Gastrocnemius medialis (tissue), 4 donors: ENCODE measurements at regions not wholly inside any gene's neighbourhood (a gene's known extent, or its start where the extent isn't known, plus 50 kb on each side); places are given as distances from the start of the nearest gene placed in this dataset.

Source experiments
- ATAC-seq, 2 donors: fragments of 150-250 bp; one replicate each; pipeline ENCODE4 v1.9.1; 2016
- DNase-seq, 2 donors: peaks; one replicate each; pipeline ENCODE4 v3.0.0-alpha.2; 2019
- H3K27ac ChIP-seq, 4 donors: fragments of 200-600 bp; sonication (generic); 1 replicate in 1 of 4; 2 replicates in 3 of 4; pipeline ENCODE4 v1.5.1; 2016 to 2018; ENCODE audit warnings: mild to moderate bottlenecking in 2 of 4, moderate library complexity in 1 of 4
- H3K27me3 ChIP-seq, 3 donors: fragments of 200-600 bp; sonication (generic) in 2 of 3; 1 replicate in 1 of 3; 2 replicates in 2 of 3; pipeline versions ENCODE4 v1.5.1 to v1.6.0; 2016 to 2019; ENCODE audit warnings: mild to moderate bottlenecking in 1 of 3, moderate library complexity in 1 of 3
- H3K36me3 ChIP-seq, 2 donors: fragments of 200-600 bp; sonication (generic) in 1 of 2; one replicate each; pipeline ENCODE4 v1.5.1; 2017 to 2018
- H3K4me1 ChIP-seq, 2 donors: fragments of 200-600 bp; sonication (generic) in 1 of 2; one replicate each; pipeline ENCODE4 v1.5.1; 2016 to 2017; ENCODE audit warnings: mild to moderate bottlenecking in 2 of 2
- H3K4me3 ChIP-seq, 4 donors: fragments of 200-600 bp; sonication (generic) in 3 of 4; 1 replicate in 1 of 4; 2 replicates in 3 of 4; pipeline ENCODE4 v1.5.1; 2016 to 2019; ENCODE audit warnings: mild to moderate bottlenecking in 2 of 4
- H3K9me3 ChIP-seq, 3 donors: fragments of 200-600 bp; sonication (generic) in 2 of 3; 1 replicate in 1 of 3; 2 replicates in 2 of 3; pipeline ENCODE4 v1.5.1; 2016 to 2019
- POLR2A ChIP-seq, 2 donors: fragments of 450-650 bp; IDR thresholded peaks; one replicate each; pipeline ENCODE4 v1.6.1; 2017; ENCODE audit warnings: antibody characterized with exemption in 2 of 2, mild to moderate bottlenecking in 2 of 2, moderate library complexity in 2 of 2
- in situ Hi-C, 4 donors: fragments of 200-750 bp; cut with MboI; loops; one replicate each; pipeline versions ENCODE4 v1.15.0 to v1.8.0; 2017; ENCODE audit warnings: low sequenced_read_pairs in 4 of 4
- intact Hi-C: fragments of 100-400 bp; cut with DNase I; formaldehyde crosslinking; loops from one replicate; pipeline ENCODE4 v1.15.1; 2023; ENCODE audit warnings: low total_unique reads
- TF ChIP-seq, protein P1 (sequence below), 5 experiments: fragments of 450-650 bp in 3 of 5; fragments of 200-600 bp in 2 of 5; sonication (generic) in 2 of 5; IDR thresholded peaks in 4 of 5; conservative IDR thresholded peaks in 1 of 5; 1 replicate in 4 of 5; 2 replicates in 1 of 5; pipeline ENCODE4 v1.5.1; 2016 to 2019; ENCODE audit warnings: antibody characterized with exemption in 5 of 5, mild to moderate bottlenecking in 3 of 5, moderate library complexity in 3 of 5

DNA sequence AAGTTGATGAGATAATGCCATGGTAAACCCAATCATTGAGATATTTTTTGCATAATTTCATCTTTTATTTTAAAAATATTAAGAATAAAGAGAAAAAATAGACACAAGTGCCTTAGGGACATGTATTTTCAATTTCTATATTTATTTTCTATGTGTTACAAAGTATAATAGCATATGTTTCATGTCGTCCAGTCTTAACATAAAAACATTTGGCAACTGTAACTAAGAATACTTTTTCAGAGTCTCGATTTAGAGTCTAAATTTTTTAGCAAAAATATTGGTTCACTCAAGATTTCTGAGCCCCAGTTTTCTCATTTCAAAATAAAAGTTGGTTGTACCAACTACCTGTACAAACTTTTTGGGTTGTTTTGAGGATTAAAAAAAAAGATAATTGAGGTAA lies 511.4 kb upstream of the ZNF385D start:
- no peak for ATAC-seq
- Histone ChIP-seq H3K4me1 (no peaks in the 10 kb centered on the region), H3K27me3 (no peaks in the 10 kb centered on the region), H3K36me3 (no peaks in the 10 kb centered on the region), H3K27ac (no peak overlapping the region), H3K4me3 (no peak overlapping the region), H3K9me3 (no peaks in the 10 kb centered on the region)
- intact Hi-C loops (no loop called here), in situ Hi-C loops (no loop called here)
- no peak for DNase-seq
- no peak for TF ChIP-seq POLR2A (IDR thresholded peaks at IDR 0.05)
- TF ChIP-seq, protein P1, sequence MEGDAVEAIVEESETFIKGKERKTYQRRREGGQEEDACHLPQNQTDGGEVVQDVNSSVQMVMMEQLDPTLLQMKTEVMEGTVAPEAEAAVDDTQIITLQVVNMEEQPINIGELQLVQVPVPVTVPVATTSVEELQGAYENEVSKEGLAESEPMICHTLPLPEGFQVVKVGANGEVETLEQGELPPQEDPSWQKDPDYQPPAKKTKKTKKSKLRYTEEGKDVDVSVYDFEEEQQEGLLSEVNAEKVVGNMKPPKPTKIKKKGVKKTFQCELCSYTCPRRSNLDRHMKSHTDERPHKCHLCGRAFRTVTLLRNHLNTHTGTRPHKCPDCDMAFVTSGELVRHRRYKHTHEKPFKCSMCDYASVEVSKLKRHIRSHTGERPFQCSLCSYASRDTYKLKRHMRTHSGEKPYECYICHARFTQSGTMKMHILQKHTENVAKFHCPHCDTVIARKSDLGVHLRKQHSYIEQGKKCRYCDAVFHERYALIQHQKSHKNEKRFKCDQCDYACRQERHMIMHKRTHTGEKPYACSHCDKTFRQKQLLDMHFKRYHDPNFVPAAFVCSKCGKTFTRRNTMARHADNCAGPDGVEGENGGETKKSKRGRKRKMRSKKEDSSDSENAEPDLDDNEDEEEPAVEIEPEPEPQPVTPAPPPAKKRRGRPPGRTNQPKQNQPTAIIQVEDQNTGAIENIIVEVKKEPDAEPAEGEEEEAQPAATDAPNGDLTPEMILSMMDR (IDR thresholded peaks at IDR 0.05 in 4 of 5, conservative IDR thresholded peaks at IDR 0.05 in 1 of 5): no peak

DNA sequence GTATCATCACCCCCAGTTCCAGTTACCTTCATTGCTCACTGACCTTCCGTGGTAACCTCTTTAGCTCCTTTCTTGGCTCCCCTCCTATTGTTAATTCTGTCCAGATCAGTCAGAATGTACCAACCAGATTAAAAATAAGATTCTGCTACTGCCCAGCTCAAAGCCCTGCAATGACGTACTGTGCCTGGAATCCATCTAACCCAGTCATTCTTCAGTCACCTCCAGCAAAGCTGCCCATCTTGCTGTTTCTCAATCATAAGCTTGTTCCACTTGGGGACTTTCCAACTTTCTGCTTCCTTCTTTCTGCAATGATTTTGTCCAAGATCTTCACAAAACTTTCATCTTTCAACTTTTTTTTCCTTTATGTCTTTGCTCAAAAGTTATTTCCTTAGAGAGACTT lies 512.0 kb upstream of the ZNF385D start:
- H3K27ac ChIP-seq: no peak overlapping the region
- in situ Hi-C loops (no loop called here), intact Hi-C loops (no loop called here)
- ATAC-seq (no peak), DNase-seq (no peak)
- H3K4me1 ChIP-seq: no peaks in the 10 kb centered on the region
- no peaks in the 10 kb centered on the region for H3K9me3 ChIP-seq
- no peak overlapping the region for H3K4me3 ChIP-seq
- H3K27me3 ChIP-seq: no peaks in the 10 kb centered on the region
- no peak for TF ChIP-seq POLR2A (IDR thresholded peaks at IDR 0.05)
- TF ChIP-seq, protein P1 (IDR thresholded peaks at IDR 0.05 in 4 of 5, conservative IDR thresholded peaks at IDR 0.05 in 1 of 5): no peak
- H3K36me3 ChIP-seq: no peaks in the 10 kb centered on the region

DNA sequence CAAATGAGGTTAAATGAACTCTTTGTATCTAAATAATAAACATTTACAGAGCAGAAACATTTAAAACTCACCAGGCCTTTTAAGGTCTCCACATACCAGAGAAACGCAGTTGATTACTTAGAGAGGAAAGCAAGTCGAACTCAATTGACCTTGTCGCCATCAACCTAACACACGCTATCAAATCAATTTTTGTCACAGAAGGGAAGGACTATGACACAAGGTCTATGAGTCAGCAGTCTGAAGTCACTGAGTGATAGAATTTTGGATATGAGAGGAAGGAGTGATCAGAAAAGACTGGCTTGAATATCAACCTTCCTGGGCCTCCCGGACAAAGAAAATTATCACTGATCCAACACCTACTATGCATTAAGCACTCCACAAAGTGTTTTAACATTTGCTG lies 514.4 kb upstream of the ZNF385D start:
- Histone ChIP-seq H3K27ac (no peak overlapping the region), H3K27me3 (no peaks in the 10 kb centered on the region), H3K9me3 (no peaks in the 10 kb centered on the region), H3K4me3 (no peak overlapping the region), H3K36me3 (no peaks in the 10 kb centered on the region), H3K4me1 (no peaks in the 10 kb centered on the region)
- intact Hi-C loops: no loop called here
- ATAC-seq (no peak), DNase-seq (no peak)
- in situ Hi-C loops: no loop called here
- TF ChIP-seq, protein P1 (IDR thresholded peaks at IDR 0.05 in 4 of 5, conservative IDR thresholded peaks at IDR 0.05 in 1 of 5): no peak
- no peak for TF ChIP-seq POLR2A (IDR thresholded peaks at IDR 0.05)

DNA sequence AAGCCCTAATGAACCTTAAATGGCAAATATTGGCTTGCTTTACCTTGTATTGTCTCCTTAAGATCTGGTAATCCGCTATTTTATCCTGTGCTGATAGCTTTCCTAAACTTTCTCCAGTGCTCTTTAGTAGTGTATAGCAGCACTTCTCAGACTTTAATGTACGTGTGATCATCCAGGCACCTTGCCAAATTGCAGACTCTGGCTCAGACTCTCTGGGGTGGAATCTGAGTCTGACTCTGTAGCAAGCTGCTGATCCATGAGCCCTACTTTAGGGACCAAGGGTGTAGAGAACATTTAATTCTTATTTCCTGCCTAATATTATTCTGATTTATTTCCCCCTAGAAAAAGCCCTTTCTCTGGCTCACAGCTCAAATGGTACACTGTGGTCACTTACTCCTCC lies 518.8 kb upstream of the ZNF385D start:
- Histone ChIP-seq H3K9me3 (no peaks in the 10 kb centered on the region), H3K4me1 (no peaks in the 10 kb centered on the region), H3K27me3 (no peaks in the 10 kb centered on the region), H3K27ac (no peak overlapping the region), H3K4me3 (no peak overlapping the region), H3K36me3 (no peaks in the 10 kb centered on the region)
- DNase-seq (no peak), ATAC-seq (no peak)
- TF ChIP-seq POLR2A (IDR thresholded peaks at IDR 0.05): no peak
- TF ChIP-seq, protein P1 (IDR thresholded peaks at IDR 0.05 in 4 of 5, conservative IDR thresholded peaks at IDR 0.05 in 1 of 5): no peak
- intact Hi-C loops: no loop called here
- in situ Hi-C loops: no loop called here

DNA sequence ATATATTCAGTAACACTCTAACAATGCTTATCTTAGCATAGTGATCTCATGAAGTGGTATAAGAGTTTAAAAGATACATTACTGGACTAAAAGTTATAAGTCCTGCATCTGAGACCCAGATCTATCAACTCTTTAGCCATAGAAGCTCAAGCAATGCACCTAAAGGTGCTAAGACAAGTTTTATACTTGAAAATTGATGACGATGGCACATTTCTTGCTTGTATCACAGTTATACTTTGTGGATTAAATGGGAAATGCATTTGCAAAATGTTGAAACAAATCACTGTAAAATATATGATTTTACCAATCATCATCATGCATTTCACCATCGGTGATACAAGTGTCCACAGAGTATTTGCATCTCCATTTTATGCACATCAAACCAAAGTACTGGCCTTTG lies 525.3 kb upstream of the ZNF385D start:
- ATAC-seq (no peak), DNase-seq (no peak)
- Histone ChIP-seq H3K4me3 (no peak overlapping the region), H3K9me3 (no peaks in the 10 kb centered on the region), H3K27me3 (no peaks in the 10 kb centered on the region), H3K36me3 (no peaks in the 10 kb centered on the region), H3K4me1 (no peaks in the 10 kb centered on the region), H3K27ac (no peak overlapping the region)
- TF ChIP-seq, protein P1 (IDR thresholded peaks at IDR 0.05 in 4 of 5, conservative IDR thresholded peaks at IDR 0.05 in 1 of 5): no peak
- TF ChIP-seq POLR2A (IDR thresholded peaks at IDR 0.05): no peak
- in situ Hi-C loops (no loop called here), intact Hi-C loops (no loop called here)
